GM19372 (cell line): ENCODE measurements at regions not wholly inside any gene's neighbourhood (a gene's known extent, or its start where the extent isn't known, plus 50 kb on each side); places are given as distances from the start of the nearest gene placed in this dataset.
"Not testable (repeated sequence)": the region's sequence is repeated elsewhere in the genome, so short reads cannot be mapped to it uniquely, and the experiment has no call there.

Experiments
- ATAC-seq: cut with Tn5 transposase; IDR thresholded peaks from one replicate; pipeline ENCODE4 v1.9.1; 2021; ENCODE audit warnings: mild to moderate bottlenecking, low read depth, moderate library complexity; ENCODE audit not compliant: unreplicated experiment

DNA sequence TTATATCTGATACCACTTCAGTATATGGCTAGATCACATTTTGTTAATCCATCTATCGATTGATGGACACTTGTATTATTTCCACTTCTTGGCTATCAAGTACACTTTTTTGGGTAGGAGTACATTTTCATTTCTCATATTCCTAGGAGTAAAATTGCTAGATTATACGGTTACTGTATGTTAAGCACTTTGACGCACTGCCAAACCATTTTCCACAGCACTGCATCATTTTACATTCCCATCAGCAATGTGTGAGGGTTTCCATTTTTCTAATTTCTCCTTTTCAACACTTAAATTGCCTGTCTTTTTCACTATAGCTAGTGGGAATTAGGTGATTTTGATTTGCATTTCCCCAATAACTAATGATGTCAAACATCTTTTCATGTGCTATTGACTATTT is 179.3 kb upstream of the B3GAT1 start:
- ATAC-seq = no peak

DNA sequence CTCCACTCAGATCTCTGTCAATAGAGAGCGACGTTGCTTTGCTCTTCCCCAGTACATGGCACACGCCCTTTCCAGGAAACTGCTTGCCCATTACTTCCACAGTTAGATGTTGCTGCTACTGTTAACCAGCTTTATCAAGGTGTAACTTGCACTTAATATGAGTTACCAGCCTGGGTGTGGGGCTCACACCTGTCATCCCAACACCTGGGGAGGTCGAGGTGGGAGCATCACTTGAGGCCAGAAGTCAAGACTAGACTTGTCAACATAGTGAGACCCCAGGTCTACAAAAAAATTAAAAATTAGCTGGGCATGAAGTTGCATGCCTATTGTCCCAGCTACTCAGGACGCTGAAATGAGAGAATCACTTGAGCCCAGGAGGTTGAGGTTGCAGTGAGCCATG is 177.1 kb upstream of the B3GAT1 start:
- no peak for ATAC-seq

DNA sequence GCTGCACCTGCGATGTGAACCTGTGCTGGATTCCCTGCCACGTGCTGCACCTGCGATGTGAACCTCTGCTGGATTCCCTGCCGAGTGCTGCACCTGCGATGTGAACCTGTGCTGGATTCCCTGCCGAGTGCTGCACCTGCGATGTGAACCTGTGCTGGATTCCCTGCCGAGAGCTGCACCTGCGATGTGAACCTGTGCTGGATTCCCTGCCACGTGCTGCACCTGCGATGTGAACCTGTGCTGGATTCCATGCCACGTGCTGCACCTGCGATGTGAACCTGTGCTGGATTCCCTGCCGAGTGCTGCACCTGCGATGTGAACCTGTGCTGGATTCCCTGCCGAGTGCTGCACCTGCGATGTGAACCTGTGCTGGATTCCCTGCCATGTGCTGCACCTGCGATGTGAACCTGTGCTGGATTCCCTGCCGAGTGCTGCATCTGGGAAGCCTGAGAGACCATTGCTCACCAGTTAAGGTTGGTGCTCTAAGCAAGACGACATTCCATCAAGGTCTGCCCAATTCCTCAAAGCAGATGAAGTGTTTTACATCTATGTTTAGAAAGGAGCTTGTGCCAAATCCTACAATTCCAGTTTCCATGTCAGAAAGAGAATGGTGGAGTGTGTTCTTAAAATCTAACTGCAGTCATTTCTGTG is 176.5 kb upstream of the B3GAT1 start:
- not testable (repeated sequence) for ATAC-seq

GRCh38 chr11:134587345-134587744 is 175.3 kb upstream of the B3GAT1 start:
- ATAC-seq = no peak

GRCh38 chr11:134586726-134587125 is 174.7 kb upstream of the B3GAT1 start:
- ATAC-seq = no peak

- no peak for ATAC-seq
These were observed 173.9 kb upstream of the B3GAT1 start for GRCh38 chr11:134585666-134586610.

- ATAC-seq = no peak
These were observed 172.8 kb upstream of the B3GAT1 start for GRCh38 chr11:134584706-134585445.

DNA sequence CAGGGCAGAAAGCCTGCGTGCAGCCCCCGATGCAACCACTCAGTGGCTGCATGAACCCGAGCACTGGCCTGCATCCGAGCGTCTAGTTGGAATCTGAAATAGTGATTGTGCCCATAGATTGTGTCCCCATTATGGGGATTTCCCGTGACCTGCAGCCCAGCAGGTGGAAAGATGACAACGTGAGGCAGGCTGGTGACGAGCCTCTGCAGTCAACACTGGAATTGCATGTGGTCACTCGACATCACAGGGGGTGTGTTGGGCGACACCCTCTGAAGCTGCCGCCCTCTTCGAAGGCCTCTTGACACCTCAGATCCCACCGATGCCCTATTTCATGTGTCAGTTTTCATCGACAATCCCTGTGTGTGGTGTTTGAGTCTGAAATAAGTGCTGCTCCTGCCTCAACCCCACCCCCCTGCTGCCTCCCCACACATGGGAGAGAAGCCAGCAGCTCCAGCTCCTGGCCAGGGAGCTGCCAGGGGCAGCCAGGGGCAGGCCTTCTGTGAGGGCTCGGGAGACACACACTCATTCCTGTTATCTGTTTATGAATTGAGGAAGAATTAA is 172.0 kb upstream of the B3GAT1 start:
- no peak for ATAC-seq

DNA sequence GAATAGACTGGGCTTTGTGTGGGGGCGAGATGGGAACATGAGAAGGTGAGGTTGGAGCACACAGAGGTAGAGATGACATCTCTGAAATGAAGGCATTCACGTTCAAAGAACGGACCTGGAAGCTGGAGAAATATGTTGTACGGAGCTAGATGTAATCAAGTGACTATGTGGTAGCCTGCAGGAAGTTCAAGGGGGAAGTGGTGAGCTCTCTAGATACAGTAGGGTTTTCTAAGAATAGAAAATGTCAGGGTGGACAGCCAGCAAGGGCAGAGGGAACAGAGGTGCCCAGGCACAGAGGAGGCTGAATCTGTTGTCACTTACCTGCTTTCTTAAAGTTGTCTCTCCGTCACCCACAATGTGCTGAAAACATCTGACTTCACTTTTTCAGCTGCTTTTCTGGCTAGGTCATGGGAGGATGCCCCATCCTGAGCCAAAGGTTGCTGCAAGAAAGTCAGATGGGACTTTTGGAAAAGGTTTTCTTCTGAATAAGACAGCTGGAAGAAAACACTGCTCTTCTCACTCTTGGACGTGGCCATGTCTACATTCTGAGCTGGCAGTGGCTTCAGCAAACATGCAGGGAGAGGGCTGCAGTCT is 171.5 kb upstream of the B3GAT1 start:
- ATAC-seq = peak; percentile 39

DNA sequence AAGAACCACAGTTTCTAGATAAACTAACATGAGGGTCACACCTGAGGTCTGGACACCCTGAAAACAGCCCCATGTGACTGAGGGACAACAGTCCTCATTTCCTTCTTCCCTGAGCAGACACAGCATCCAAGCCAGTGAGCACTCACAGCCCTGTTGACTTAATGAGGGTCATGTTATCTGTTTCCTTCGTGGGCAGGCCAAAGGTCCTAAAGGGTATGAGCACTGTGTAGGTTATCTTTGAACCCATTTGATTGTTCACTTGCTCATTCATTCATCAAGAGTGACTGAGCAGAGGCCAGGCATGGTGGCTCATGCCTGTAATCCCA is 170.7 kb upstream of the B3GAT1 start:
- ATAC-seq = no peak

DNA sequence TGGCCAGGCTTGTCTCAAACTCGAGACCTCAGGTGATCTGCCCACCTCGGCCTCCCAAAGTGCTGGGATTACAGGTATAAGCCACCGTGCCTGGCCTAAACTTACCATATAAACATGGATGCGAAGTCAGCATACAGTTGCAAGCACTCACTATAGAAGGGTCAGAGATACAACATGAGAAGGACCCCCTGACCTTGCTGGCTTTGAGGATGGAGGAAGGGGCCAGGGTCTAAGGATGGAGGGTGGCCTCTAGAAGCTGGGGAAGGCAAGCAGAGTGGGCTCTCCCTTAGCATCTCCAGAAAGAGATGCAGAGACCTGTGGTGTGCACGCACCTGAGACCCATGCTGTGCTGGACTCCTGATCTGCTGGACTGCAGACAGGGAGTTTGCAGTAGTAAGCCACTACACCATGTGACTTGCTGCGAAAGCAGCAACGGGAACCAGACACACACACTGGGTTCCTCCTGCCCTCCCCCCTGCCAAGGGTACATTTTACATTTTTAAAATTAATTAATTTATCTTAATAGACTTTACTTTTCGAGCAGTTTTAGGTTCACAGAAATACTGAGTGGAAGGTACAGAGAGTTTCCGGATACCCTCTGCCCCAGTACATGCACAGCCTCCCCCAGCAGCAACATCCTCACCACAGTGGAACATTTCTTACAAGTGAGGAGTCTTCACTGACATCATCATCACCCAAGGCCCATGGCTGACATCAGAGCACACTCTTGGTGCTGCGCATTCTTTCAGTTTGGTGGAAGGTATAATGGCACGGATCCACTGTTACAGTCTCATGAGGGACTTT is 170.1 kb upstream of the B3GAT1 start:
- no peak for ATAC-seq

GRCh38 chr11:134581121-134581626 is 169.1 kb upstream of the B3GAT1 start:
- no peak for ATAC-seq

DNA sequence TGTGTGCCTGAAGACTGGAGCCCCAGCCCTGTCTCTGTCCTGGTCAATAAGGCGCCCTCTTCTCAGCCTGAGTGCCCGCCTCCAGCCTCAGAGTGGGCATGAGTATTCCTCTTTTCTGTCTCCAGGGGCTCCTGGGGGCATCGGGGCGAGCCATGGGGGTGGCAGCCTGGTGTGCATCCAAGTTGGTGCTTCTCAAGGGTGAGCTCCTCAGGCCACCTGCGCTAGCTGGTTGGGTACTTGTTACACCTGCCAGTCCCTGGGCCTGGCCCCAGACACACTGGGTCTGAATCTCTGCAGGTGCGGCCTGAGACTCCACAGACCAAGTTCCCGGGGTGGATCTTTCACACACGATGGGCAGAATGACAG is 168.6 kb upstream of the B3GAT1 start:
- ATAC-seq = no peak

GRCh38 chr11:134579724-134580609 is 167.9 kb upstream of the B3GAT1 start:
- no peak for ATAC-seq

- no peak for ATAC-seq
These were observed 167.0 kb upstream of the B3GAT1 start for GRCh38 chr11:134578807-134579723.

DNA sequence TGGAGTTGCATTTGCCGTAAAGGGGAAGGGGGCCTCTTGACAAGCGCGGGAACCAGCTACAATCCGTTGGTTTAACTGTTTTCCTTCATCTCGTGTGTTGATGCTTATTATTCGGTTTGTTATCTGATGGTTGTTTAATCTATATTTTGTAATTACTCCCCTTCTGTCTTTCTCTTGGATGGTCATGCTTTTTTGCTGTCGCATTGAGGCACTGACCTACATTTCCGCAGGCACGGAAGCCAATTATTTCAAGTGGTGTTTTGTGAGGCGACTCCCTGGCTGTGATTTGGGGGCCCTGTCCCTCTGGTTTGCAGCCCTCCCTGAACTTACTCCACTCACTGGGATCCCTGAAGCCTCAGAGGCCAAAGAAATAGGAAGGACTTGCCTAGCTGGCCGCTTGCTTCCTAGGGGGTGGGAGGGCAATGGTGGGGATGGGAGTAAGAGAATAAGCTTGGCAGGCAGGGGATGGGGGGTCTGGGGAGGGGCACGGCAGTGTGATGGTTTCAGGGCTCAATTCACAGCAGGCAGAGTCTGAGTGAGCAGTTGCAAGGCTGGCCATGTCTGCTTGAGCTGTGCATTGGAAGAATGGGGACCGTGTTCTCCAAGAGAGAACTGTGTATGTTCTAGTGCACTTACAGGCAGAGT is 165.8 kb upstream of the B3GAT1 start:
- ATAC-seq = no peak

DNA sequence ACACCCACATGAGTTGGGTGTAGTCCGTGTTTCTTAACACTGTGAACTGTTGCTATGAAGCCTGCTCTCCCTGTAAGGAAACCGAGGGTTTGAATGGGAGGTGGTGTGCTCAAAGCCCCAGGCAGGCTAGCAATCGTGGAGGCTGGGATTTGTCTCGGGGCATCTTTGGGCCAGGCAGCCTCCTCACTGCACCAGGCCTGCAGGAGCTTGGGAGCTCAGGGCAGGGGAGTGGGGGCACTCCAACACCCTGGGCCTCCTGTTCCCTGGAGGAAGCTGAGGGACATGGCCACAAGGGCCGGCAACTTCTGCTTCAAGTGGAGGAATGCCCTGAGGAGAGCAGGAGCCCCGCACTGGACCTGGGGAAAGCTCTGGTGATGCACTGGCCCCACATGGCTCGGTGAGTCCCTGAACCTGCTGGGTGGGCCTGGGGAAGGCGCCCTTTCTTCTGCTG is 164.7 kb upstream of the B3GAT1 start:
- no peak for ATAC-seq
